ENCODE measurements at regions not wholly inside any gene's neighbourhood (a gene's known extent, or its start where the extent isn't known, plus 50 kb on each side); places are given as distances from the start of the nearest gene placed in this dataset.
A peak's percentile ranks its signal among the peaks of the same experiment; 100 is the strongest.

DNA sequence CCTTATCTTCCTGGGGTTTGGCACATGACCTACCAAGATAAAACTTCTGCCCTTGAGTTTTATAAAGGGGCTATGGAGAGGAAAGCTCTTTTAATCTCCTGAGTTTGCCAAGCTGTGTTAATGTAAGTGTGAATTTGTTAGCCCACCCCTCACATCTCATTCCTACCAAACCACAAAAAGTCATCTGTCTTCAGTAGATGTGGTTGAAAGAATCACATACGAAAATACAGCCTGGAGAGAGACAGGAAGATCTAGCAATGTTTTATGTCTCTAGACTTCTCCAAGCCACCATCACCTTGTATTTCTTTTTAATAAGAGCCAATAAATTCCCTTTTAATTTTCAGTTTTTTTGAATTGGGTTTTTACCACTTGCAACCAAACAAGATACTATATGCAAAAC is 68.9 kb upstream of the ZNF280D start:
- Mint-ChIP-seq H3K9me3 (ENCODE audit: unreplicated experiment) (peaks cover 4% of the 10 kb centered on the region), H3K4me3 (ENCODE audit: unreplicated experiment) (no peak overlapping the region), H3K27me3 (ENCODE audit: unreplicated experiment) (no peaks in the 10 kb centered on the region), H3K27ac (ENCODE audit: unreplicated experiment) (no peak overlapping the region), H3K36me3 (ENCODE audit: unreplicated experiment) (no peaks in the 10 kb centered on the region), H3K4me1 (ENCODE audit: unreplicated experiment) (peaks cover 19% of the 10 kb centered on the region)
- TF ChIP-seq, protein P1, sequence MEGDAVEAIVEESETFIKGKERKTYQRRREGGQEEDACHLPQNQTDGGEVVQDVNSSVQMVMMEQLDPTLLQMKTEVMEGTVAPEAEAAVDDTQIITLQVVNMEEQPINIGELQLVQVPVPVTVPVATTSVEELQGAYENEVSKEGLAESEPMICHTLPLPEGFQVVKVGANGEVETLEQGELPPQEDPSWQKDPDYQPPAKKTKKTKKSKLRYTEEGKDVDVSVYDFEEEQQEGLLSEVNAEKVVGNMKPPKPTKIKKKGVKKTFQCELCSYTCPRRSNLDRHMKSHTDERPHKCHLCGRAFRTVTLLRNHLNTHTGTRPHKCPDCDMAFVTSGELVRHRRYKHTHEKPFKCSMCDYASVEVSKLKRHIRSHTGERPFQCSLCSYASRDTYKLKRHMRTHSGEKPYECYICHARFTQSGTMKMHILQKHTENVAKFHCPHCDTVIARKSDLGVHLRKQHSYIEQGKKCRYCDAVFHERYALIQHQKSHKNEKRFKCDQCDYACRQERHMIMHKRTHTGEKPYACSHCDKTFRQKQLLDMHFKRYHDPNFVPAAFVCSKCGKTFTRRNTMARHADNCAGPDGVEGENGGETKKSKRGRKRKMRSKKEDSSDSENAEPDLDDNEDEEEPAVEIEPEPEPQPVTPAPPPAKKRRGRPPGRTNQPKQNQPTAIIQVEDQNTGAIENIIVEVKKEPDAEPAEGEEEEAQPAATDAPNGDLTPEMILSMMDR (IDR thresholded peaks at IDR 0.05), result no peak
- DNase-seq (ENCODE audit: extremely low spot score, unreplicated experiment), result no peak

DNA sequence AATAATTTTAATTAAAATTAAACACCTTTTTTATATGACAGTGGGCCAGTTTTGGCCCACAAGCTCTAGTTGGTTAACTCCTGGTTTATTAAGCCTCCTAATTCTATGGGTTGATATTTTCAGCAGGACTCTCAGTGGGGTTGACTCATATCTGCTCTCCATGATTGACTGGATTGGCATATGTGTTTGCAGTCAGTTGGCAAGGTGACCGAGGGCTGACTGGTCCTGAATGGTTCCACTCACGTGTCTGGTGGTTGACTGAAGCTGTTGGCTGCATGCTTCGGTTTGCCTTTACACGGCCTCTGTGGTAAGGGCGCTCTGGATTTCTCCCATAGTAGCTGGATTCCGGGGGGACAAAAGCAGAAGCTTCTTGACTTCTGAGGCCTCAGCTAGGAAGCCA is 65.3 kb upstream of the ZNF280D start:
- Mint-ChIP-seq H3K9me3 (ENCODE audit: unreplicated experiment) (no peaks in the 10 kb centered on the region), H3K4me1 (ENCODE audit: unreplicated experiment) (peaks cover 14% of the 10 kb centered on the region), H3K4me3 (ENCODE audit: unreplicated experiment) (no peak overlapping the region), H3K36me3 (ENCODE audit: unreplicated experiment) (no peaks in the 10 kb centered on the region), H3K27me3 (ENCODE audit: unreplicated experiment) (no peaks in the 10 kb centered on the region), H3K27ac (ENCODE audit: unreplicated experiment) (no peak overlapping the region)
- TF ChIP-seq, protein P1 (IDR thresholded peaks at IDR 0.05), result no peak
- DNase-seq (ENCODE audit: extremely low spot score, unreplicated experiment), result no peak

DNA sequence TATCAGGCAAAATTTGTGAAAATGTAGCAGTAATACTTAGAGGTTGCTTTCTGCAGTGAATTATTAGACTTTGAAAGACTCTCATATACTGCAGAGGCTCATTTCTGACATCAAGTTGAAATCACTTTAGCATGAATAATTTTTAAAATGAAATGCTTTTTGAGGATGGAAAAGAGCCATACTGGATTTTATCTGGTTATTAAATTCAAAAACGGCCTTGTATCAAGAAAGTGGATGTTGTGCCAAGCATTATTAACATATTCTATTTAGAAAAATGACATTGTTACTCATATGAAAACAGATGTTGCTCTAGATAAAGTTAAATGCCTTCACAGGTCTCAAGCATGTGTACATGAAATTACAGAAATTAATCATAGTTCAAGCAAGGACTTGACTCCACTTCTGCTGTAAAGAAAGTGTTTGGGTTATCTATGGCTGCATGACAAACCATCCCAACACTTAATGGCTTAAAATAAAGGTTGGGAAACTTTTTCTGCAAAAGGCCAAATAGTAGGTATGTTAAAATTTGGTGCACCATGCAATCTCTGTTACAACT is 64.5 kb upstream of the ZNF280D start:
- TF ChIP-seq, protein P1 (IDR thresholded peaks at IDR 0.05), result no peak
- Mint-ChIP-seq H3K4me3 (ENCODE audit: unreplicated experiment) (no peak overlapping the region), H3K27me3 (ENCODE audit: unreplicated experiment) (no peaks in the 10 kb centered on the region), H3K4me1 (ENCODE audit: unreplicated experiment) (peaks cover 14% of the 10 kb centered on the region), H3K9me3 (ENCODE audit: unreplicated experiment) (peaks cover 4% of the 10 kb centered on the region), H3K36me3 (ENCODE audit: unreplicated experiment) (no peaks in the 10 kb centered on the region), H3K27ac (ENCODE audit: unreplicated experiment) (no peak overlapping the region)
- DNase-seq (ENCODE audit: extremely low spot score, unreplicated experiment), result no peak

DNA sequence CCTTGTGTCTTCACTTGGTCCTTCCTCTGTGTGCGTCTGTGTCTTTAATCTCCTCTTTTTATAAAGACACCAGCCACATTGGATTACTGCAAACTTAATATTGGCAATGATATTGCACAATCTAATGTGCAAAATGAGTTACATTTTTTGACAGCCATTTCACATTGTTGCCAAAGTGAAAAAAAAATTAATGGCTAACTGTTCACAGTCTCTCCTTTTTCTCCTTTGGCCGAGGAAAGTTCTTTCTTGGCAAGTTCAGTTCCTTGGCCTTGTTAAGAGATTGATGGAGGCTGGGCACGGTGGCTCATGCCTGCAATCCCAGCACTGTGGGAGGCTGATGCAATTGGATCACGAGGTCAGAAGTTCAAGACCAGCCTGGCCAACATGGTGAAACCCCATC is 62.2 kb upstream of the ZNF280D start:
- TF ChIP-seq, protein P1 (IDR thresholded peaks at IDR 0.05), result no peak
- peaks cover 14% of the 10 kb centered on the region for H3K4me1 Mint-ChIP-seq (ENCODE audit: unreplicated experiment)
- H3K36me3 Mint-ChIP-seq (ENCODE audit: unreplicated experiment), result no peaks in the 10 kb centered on the region
- no peak for DNase-seq (ENCODE audit: extremely low spot score, unreplicated experiment)
- H3K4me3 Mint-ChIP-seq (ENCODE audit: unreplicated experiment), result no peak overlapping the region
- no peak overlapping the region for H3K27ac Mint-ChIP-seq (ENCODE audit: unreplicated experiment)
- H3K27me3 Mint-ChIP-seq (ENCODE audit: unreplicated experiment), result no peaks in the 10 kb centered on the region
- H3K9me3 Mint-ChIP-seq (ENCODE audit: unreplicated experiment), result peaks cover 10% of the 10 kb centered on the region

DNA sequence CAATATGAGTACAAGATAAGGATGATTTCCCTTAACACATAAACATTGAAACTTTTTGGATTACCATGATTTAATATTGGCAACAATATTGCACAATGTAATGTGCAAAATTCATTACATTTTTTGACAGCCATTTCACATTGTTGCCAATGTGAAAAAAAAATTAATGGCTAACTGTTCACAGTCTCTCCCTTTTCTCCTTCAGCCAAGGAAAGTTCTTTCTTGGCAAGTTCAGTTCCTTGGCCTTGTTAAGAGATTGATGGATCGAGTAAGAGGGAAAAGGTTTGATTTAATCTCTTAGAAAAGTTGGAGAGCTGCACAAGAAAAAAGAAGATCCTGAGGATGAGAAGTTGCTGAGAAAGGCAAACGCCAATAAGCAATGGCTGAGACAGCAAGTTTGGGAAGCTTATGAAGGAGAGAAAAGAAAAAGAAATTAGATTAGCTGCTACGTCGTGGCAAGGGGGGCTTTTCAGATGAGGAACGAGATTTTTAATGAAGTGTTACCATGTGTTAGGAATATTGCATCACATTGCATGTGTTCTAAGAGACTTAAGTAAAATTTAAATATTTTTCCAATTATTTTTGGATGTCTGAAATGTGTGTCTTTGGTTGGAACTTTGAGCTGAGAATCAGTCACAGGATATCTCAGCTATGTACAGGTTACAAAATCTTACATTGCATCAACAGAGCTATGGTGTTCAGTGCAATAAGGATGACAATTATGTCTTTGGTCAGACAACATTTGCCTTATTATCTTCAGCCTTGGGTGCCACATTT is 61.4 kb upstream of the ZNF280D start:
- no peak for DNase-seq (ENCODE audit: extremely low spot score, unreplicated experiment)
- Mint-ChIP-seq H3K27ac (ENCODE audit: unreplicated experiment) (peak overlapping the region; percentile 73), H3K4me1 (ENCODE audit: unreplicated experiment) (peaks cover 14% of the 10 kb centered on the region), H3K27me3 (ENCODE audit: unreplicated experiment) (no peaks in the 10 kb centered on the region), H3K36me3 (ENCODE audit: unreplicated experiment) (no peaks in the 10 kb centered on the region), H3K9me3 (ENCODE audit: unreplicated experiment) (peaks cover 10% of the 10 kb centered on the region), H3K4me3 (ENCODE audit: unreplicated experiment) (no peak overlapping the region)
- TF ChIP-seq, protein P1 (IDR thresholded peaks at IDR 0.05), result no peak

All from osteocyte (in vitro differentiated cells).